Breast epithelium (tissue), 4 donors: ENCODE measurements at regions not wholly inside any gene's neighbourhood (a gene's known extent, or its start where the extent isn't known, plus 50 kb on each side); places are given as distances from the start of the nearest gene placed in this dataset.

Experiments
- DNase-seq, 2 donors: peaks; one replicate each; pipeline ENCODE4 v3.0.0-alpha.2; 2019; ENCODE audit warnings: low spot score in 2 of 2
- H3K27ac ChIP-seq, 2 donors: fragments of 200-600 bp; sonication (generic) in 1 of 2; one replicate each; pipeline ENCODE4 v1.5.1; 2016 to 2019; ENCODE audit warnings: mild to moderate bottlenecking in 1 of 2
- H3K27me3 ChIP-seq, 2 donors: fragments of 200-600 bp; sonication (generic) in 1 of 2; one replicate each; pipeline versions ENCODE4 v1.5.1 to v1.6.0; 2017 to 2019; ENCODE audit warnings: control low read depth in 1 of 2, mild to moderate bottlenecking in 1 of 2
- H3K36me3 ChIP-seq: fragments of 200-600 bp; one replicate; pipeline ENCODE4 v1.5.1; 2019
- H3K4me1 ChIP-seq, 2 donors: fragments of 200-600 bp; sonication (generic); one replicate each; pipeline ENCODE4 v1.5.1; 2016 to 2019; ENCODE audit warnings: control low read depth in 1 of 2
- H3K4me3 ChIP-seq, 3 donors: fragments of 200-600 bp; sonication (generic); 1 replicate in 2 of 3; 2 replicates in 1 of 3; pipeline ENCODE4 v1.5.1; 2016 to 2019; ENCODE audit warnings: mild to moderate bottlenecking in 3 of 3, moderate library complexity in 2 of 3
- H3K9me3 ChIP-seq, 2 donors: fragments of 200-600 bp; sonication (generic) in 1 of 2; one replicate each; pipeline ENCODE4 v1.5.1; 2016 to 2019; ENCODE audit warnings: control low read depth in 1 of 2
- CTCF ChIP-seq, 3 donors: fragments of 450-650 bp; IDR thresholded peaks; one replicate each; pipeline ENCODE4 v1.5.1; 2016 to 2017; ENCODE audit warnings: antibody characterized with exemption in 3 of 3, mild to moderate bottlenecking in 3 of 3, moderate library complexity in 3 of 3
- POLR2A ChIP-seq: fragments of 450-650 bp; IDR thresholded peaks from one replicate; pipeline ENCODE4 v1.6.1; 2016; ENCODE audit warnings: antibody characterized with exemption, mild to moderate bottlenecking, moderate library complexity
- POLR2AphosphoS5 ChIP-seq, 3 donors: sonication (generic); formaldehyde crosslinking; IDR thresholded peaks; one replicate each; pipeline ENCODE4 v1.6.1; 2017; ENCODE audit warnings: antibody characterized with exemption in 3 of 3
- intact Hi-C: fragments of 100-400 bp; cut with DNase I; formaldehyde crosslinking; loops from one replicate; pipeline ENCODE4 v1.15.1; 2023; ENCODE audit warnings: low total_unique reads

- Histone ChIP-seq H3K27me3 (no peaks in the 10 kb centered on the region), H3K4me3 (no peak overlapping the region), H3K9me3 (no peaks in the 10 kb centered on the region), H3K27ac (no peak overlapping the region), H3K4me1 (no peaks in the 10 kb centered on the region), H3K36me3 (no peaks in the 10 kb centered on the region)
- intact Hi-C loops: no loop called here
- DNase-seq: no peak
- no peak for TF ChIP-seq POLR2AphosphoS5 (IDR thresholded peaks at IDR 0.05)
- TF ChIP-seq CTCF (IDR thresholded peaks at IDR 0.05): no peak
- TF ChIP-seq POLR2A: no peak
Measured at GRCh38 chr16:81166417-81167300, 70.5 kb upstream of the GCSH start.

DNA sequence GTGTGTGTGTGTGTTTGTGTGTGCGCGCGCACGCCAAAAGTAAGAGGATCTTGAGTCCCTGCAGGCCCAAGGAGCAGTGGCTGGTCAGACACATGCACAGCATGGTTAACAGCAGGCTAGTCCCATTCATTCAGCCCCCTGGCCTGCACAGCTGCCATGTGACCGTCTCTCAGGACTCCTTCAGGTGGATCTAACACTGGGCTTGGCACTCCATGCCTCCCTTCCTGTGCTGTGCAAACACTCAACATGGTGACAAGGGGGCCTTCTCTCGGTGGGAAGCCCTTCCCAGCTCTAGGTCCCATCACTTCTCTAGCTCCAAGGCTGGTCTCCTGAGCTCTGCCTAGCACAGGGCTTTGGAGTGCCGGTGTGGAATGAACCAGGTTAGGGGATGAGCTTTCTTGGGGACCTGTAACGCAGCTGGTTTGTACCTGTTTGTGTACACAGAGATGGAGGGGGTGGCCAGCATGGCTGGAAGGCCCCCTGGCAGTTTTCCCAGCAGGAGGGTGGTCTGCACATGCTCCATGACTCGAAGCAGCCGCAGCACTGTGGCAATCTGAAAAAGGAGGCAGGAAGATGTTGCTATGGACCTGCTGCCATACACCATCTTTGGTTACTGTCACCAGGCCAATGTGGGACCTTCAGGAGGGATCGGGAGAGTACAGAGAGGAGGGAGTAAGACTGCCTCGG lies 69.4 kb upstream of the GCSH start:
- H3K9me3 ChIP-seq: no peaks in the 10 kb centered on the region
- intact Hi-C loops: no loop called here
- peak in 1 of 2 donors; percentile 60 for DNase-seq
- H3K4me3 ChIP-seq: no peak overlapping the region
- H3K36me3 ChIP-seq: no peaks in the 10 kb centered on the region
- H3K4me1 ChIP-seq: no peaks in the 10 kb centered on the region
- no peak overlapping the region for H3K27ac ChIP-seq
- no peaks in the 10 kb centered on the region for H3K27me3 ChIP-seq
- TF ChIP-seq POLR2A: no peak
- no peak for TF ChIP-seq CTCF (IDR thresholded peaks at IDR 0.05)
- no peak for TF ChIP-seq POLR2AphosphoS5 (IDR thresholded peaks at IDR 0.05)

DNA sequence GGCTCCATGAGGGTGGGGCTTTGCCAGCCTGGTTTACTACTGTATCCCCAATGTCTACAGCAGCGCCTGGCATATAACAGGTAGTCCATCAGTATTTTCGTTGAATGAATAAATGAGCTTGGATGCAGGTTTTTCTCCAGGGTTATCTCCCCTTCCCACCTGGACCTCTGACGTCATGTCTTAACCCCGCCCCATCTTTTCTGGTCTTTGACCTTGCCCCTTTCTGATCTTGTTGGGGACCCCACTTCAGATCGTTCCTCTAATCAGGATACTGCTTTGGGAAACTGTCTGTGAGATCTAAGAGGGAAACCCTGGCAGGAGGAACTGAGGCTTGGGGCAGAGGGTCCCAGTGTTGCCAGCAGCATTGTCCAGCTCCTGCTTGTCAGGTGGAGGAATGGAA lies 68.8 kb upstream of the GCSH start:
- intact Hi-C loops: no loop called here
- no peak for DNase-seq
- Histone ChIP-seq H3K9me3 (no peaks in the 10 kb centered on the region), H3K27ac (no peak overlapping the region), H3K4me3 (no peak overlapping the region), H3K27me3 (no peaks in the 10 kb centered on the region), H3K4me1 (no peaks in the 10 kb centered on the region), H3K36me3 (no peaks in the 10 kb centered on the region)
- TF ChIP-seq POLR2A (no peak), POLR2AphosphoS5 (IDR thresholded peaks at IDR 0.05) (no peak), CTCF (IDR thresholded peaks at IDR 0.05) (no peak)

DNA sequence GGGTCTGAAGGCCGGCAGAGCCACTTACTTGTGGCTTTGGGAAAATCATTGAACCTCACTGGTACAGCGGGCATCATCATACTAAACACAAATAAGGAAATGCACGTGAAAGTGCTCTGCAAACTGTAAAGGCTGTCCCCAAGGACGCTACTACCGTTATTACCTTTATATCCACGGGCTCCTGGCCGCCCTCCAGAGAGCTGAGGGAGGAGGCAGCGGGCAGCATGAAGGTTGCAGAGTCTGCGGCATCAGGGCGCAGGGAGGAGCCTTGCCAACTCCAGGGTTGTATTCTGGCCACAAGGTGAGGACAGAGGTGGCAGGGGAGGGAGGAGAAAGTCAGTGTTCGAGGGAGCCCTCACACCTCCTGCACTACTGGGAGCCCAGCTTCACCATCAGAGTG lies 68.3 kb upstream of the GCSH start:
- no peak for TF ChIP-seq CTCF (IDR thresholded peaks at IDR 0.05)
- TF ChIP-seq POLR2AphosphoS5 (IDR thresholded peaks at IDR 0.05): no peak
- no peak for TF ChIP-seq POLR2A
- DNase-seq: no peak
- H3K4me1 ChIP-seq: no peaks in the 10 kb centered on the region
- no peak overlapping the region for H3K4me3 ChIP-seq
- H3K9me3 ChIP-seq: no peaks in the 10 kb centered on the region
- intact Hi-C loops: no loop called here
- H3K27ac ChIP-seq: no peak overlapping the region
- H3K36me3 ChIP-seq: no peaks in the 10 kb centered on the region
- no peaks in the 10 kb centered on the region for H3K27me3 ChIP-seq

DNA sequence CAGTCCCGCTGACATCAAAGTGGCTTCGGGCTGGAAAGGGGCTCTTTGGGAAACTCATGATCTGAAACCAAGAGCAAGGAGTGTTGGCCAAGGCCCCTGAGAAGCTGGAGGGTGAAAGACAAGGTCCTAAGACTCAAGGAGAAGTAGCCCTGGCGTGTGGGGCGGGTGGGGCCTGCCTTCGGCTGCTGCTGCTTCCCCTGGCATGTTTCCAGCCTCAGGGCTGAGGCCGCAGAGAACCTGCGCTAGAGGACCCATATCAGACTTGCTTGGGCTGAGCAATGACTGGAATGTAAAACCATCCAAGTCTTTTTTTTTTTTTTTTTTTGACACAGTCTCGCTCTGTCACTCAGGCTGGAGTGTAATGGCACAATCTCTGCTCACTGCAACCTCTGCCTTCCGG lies 67.5 kb upstream of the GCSH start:
- Histone ChIP-seq H3K4me1 (no peaks in the 10 kb centered on the region), H3K27me3 (no peaks in the 10 kb centered on the region), H3K9me3 (no peaks in the 10 kb centered on the region), H3K27ac (no peak overlapping the region), H3K4me3 (no peak overlapping the region), H3K36me3 (no peaks in the 10 kb centered on the region)
- no peak for TF ChIP-seq CTCF (IDR thresholded peaks at IDR 0.05)
- TF ChIP-seq POLR2AphosphoS5 (IDR thresholded peaks at IDR 0.05): no peak
- no peak for TF ChIP-seq POLR2A
- no peak for DNase-seq
- intact Hi-C loops: no loop called here
